SK-N-SH (cell line): ENCODE measurements at regions not wholly inside any gene's neighbourhood (a gene's known extent, or its start where the extent isn't known, plus 50 kb on each side); places are given as distances from the start of the nearest gene placed in this dataset.

Experiments used
- CTCF ChIA-PET: fragments of 300-600, 350-600 bp; formaldehyde crosslinking; extraction: SDS; loops from one replicate; lab custom pipeline; 2021; lab: Yijun Ruan, JAX
- POLR2A ChIA-PET: fragments of 350-600 bp; sonication (Branson Sonifier 250); formaldehyde crosslinking; extraction: SDS; loops from one replicate; lab custom pipeline; 2020; ENCODE audit warnings: antibody characterized with exemption, inconsistent platforms; lab: Yijun Ruan, JAX
- DNase-seq: peaks from one replicate; pipeline ENCODE4 v3.0.0; 2012
- H2AFZ ChIP-seq: fragments of 200-600 bp; sonication (generic); 2 replicates; pipeline ENCODE4 v1.8.1; 2016; ENCODE audit warnings: antibody characterized with exemption, mild to moderate bottlenecking, low read depth
- H3F3A ChIP-seq: fragments of 200-600 bp; sonication (generic); replicated peaks from 2 replicates; pipeline ENCODE3; 2016; ENCODE audit warnings: antibody characterized with exemption, mild to moderate bottlenecking; ENCODE audit not compliant: insufficient read depth
- H3K27ac ChIP-seq, 2 experiments: fragments of 200-500 bp in 1 of 2; fragments of 200-600 bp in 1 of 2; sonication (Bioruptor generic) in 1 of 2; sonication (generic), shearing (Covaris generic) in 1 of 2; 2 replicates each; pipeline versions ENCODE4 v1.5.1 to v1.6.1; 2014 to 2016; ENCODE audit warnings: low read depth in 2 of 2, inconsistent platforms in 1 of 2, low read length in 1 of 2, mild to moderate bottlenecking in 1 of 2, mixed read lengths in 1 of 2
- H3K27me3 ChIP-seq: fragments of 200-600 bp; sonication (generic), shearing (Covaris generic); 2 replicates; pipeline ENCODE4 v1.6.1; 2016; ENCODE audit warnings: mixed run types; ENCODE audit not compliant: insufficient read depth
- H3K36me3 ChIP-seq, 2 experiments: fragments of 200-500 bp in 1 of 2; fragments of 200-600 bp in 1 of 2; sonication (Bioruptor generic) in 1 of 2; sonication (generic) in 1 of 2; replicated peaks in 1 of 2; 2 replicates each; pipeline versions ENCODE3 to v1.5.1; 2014 to 2016; ENCODE audit warnings: low read length in 1 of 2, mild to moderate bottlenecking in 1 of 2; ENCODE audit not compliant: insufficient read depth in 2 of 2, control insufficient read depth in 1 of 2
- H3K4me1 ChIP-seq, 2 experiments: fragments of 200-500 bp in 1 of 2; fragments of 200-600 bp in 1 of 2; sonication (Bioruptor generic) in 1 of 2; sonication (generic), shearing (Covaris generic) in 1 of 2; 2 replicates each; pipeline versions ENCODE4 v1.5.1 to v1.6.1; 2014 to 2016; ENCODE audit warnings: low read depth in 1 of 2, low read length in 1 of 2, mixed run types in 1 of 2; ENCODE audit not compliant: insufficient read depth in 2 of 2, control insufficient read depth in 1 of 2
- H3K4me2 ChIP-seq: fragments of 200-600 bp; sonication (generic), shearing (Covaris generic); 2 replicates; pipeline ENCODE4 v1.6.1; 2017; ENCODE audit warnings: mixed run types
- H3K4me3 ChIP-seq, 2 experiments: fragments of 200-500 bp in 1 of 2; fragments of 200-600 bp in 1 of 2; sonication (Bioruptor generic) in 1 of 2; sonication (generic), shearing (Covaris generic) in 1 of 2; 2 replicates each; pipeline versions ENCODE4 v1.5.1 to v1.8.1; 2014 to 2016; ENCODE audit warnings: low read depth in 2 of 2, inconsistent platforms in 1 of 2, low read length in 1 of 2, mild to moderate bottlenecking in 1 of 2, mixed read lengths in 1 of 2, moderate library complexity in 1 of 2
- H3K79me2 ChIP-seq: fragments of 200-600 bp; sonication (generic); 2 replicates; pipeline ENCODE4 v1.8.1; 2017; ENCODE audit warnings: mild to moderate bottlenecking; ENCODE audit not compliant: insufficient read depth
- H3K9ac ChIP-seq: fragments of 200-600 bp; sonication (generic); 2 replicates; pipeline ENCODE4 v1.6.1; 2017; ENCODE audit warnings: mixed run types
- H3K9me2 ChIP-seq: fragments of 200-600 bp; sonication (generic); 2 replicates; pipeline ENCODE4 v1.6.1; 2017; ENCODE audit warnings: mixed run types
- H3K9me3 ChIP-seq: fragments of 200-600 bp; sonication (generic); 2 replicates; pipeline ENCODE4 v1.6.1; 2017; ENCODE audit warnings: mixed run types, mild to moderate bottlenecking, moderate library complexity
- H4K20me1 ChIP-seq: fragments of 200-600 bp; sonication (generic); 2 replicates; pipeline ENCODE4 v1.6.1; 2017; ENCODE audit warnings: mild to moderate bottlenecking, mixed run types; ENCODE audit not compliant: insufficient read depth
- CHD2 ChIP-seq: fragments of 150-350 bp; IDR thresholded peaks from 2 replicates; pipeline ENCODE4 v1.6.1; 2018; ENCODE audit warnings: low read length; ENCODE audit not compliant: partially characterized antibody
- ELF1 ChIP-seq: IDR thresholded peaks from 2 replicates; pipeline ENCODE4 v1.4.0; 2012
- FOXJ3 ChIP-seq: sonication (generic); formaldehyde crosslinking; IDR thresholded peaks from 2 replicates; pipeline ENCODE4 v1.5.1; 2020; ENCODE audit warnings: mild to moderate bottlenecking, missing genetic modification reagents
- FOXM1 ChIP-seq: IDR thresholded peaks from 2 replicates; pipeline ENCODE4 v1.4.0; 2012; ENCODE audit warnings: low read depth, mild to moderate bottlenecking
- JUND ChIP-seq: IDR thresholded peaks from 2 replicates; pipeline ENCODE4 v1.4.0; 2012
- MEF2A ChIP-seq: IDR thresholded peaks from 2 replicates; pipeline ENCODE4 v1.4.0; 2012; ENCODE audit warnings: low read depth, borderline replicate concordance
- RCOR1 ChIP-seq: fragments of 150-350 bp; IDR thresholded peaks from 2 replicates; pipeline ENCODE4 v1.6.1; 2017; ENCODE audit warnings: antibody characterized with exemption, low read length
- RXRA ChIP-seq: IDR thresholded peaks from 2 replicates; pipeline ENCODE4 v1.4.0; 2012; ENCODE audit warnings: low read depth, mild to moderate bottlenecking, borderline replicate concordance
- SIN3A ChIP-seq: IDR thresholded peaks from 2 replicates; pipeline ENCODE4 v1.6.1; 2012; ENCODE audit warnings: low read depth, mild to moderate bottlenecking, low read length, moderate library complexity, borderline replicate concordance
- SMC3 ChIP-seq: IDR thresholded peaks from 2 replicates; pipeline ENCODE4 v1.6.1; 2012; ENCODE audit warnings: low read depth, low read length, improper control_type of control experiment
- YY1 ChIP-seq: IDR thresholded peaks from 2 replicates; pipeline ENCODE4 v1.4.0; 2012; ENCODE audit warnings: low read depth, mild to moderate bottlenecking
- WGBS: methylation state at CpG from one replicate; pipeline ENCODE4 v1.1.6; 2017; ENCODE audit warnings: low lambda C conversion rate; 5-methylcytosine and 5-hydroxymethylcytosine counted together
- TF ChIP-seq, protein P1 (sequence below): IDR thresholded peaks from 2 replicates; pipeline ENCODE4 v1.6.1; 2012; ENCODE audit warnings: mild to moderate bottlenecking, low read depth, low read length, moderate library complexity
- TF ChIP-seq, protein P2 (sequence below): IDR thresholded peaks from 2 replicates; pipeline ENCODE4; 2012
- TF ChIP-seq, protein P3 (sequence below): fragments of 150-350 bp; IDR thresholded peaks from 2 replicates; pipeline ENCODE4 v1.6.1; 2017; ENCODE audit warnings: antibody characterized with exemption, low read length, low read depth, borderline replicate concordance
- TF ChIP-seq, protein P4 (sequence below): fragments of 150-350 bp; IDR thresholded peaks from 2 replicates; pipeline ENCODE4 v1.6.1; 2016; ENCODE audit warnings: mild to moderate bottlenecking, low read depth, low read length

DNA sequence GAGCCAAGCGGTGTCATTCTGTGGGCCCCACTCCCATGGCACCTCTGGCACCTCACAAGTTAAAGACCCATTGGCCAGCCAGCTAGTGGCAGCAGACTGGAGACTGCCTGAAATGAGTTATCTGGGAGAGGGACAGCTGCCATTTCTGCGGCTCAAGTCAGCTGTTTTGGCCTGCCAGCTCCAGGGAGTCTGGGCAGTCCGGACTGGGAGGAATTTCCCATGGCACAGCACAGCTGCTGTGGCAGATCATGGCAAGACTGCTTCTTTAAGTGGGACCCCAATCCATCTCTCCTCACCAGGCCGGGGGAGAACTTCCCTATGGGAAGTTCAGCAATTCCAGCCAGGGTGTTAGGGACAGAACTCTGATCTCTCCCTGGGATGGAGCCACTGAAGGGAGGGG lies 2187.6 kb upstream of the CELF4 start:
- no peak overlapping the region for H3K4me3 ChIP-seq
- H3K79me2 ChIP-seq = no peaks in the 10 kb centered on the region
- WGBS = 40% methylated on average over 1 of the region's 4 CpGs
- TF ChIP-seq FOXJ3 (CRISPR knock-in tag) = no peak
- TF ChIP-seq, protein P1, sequence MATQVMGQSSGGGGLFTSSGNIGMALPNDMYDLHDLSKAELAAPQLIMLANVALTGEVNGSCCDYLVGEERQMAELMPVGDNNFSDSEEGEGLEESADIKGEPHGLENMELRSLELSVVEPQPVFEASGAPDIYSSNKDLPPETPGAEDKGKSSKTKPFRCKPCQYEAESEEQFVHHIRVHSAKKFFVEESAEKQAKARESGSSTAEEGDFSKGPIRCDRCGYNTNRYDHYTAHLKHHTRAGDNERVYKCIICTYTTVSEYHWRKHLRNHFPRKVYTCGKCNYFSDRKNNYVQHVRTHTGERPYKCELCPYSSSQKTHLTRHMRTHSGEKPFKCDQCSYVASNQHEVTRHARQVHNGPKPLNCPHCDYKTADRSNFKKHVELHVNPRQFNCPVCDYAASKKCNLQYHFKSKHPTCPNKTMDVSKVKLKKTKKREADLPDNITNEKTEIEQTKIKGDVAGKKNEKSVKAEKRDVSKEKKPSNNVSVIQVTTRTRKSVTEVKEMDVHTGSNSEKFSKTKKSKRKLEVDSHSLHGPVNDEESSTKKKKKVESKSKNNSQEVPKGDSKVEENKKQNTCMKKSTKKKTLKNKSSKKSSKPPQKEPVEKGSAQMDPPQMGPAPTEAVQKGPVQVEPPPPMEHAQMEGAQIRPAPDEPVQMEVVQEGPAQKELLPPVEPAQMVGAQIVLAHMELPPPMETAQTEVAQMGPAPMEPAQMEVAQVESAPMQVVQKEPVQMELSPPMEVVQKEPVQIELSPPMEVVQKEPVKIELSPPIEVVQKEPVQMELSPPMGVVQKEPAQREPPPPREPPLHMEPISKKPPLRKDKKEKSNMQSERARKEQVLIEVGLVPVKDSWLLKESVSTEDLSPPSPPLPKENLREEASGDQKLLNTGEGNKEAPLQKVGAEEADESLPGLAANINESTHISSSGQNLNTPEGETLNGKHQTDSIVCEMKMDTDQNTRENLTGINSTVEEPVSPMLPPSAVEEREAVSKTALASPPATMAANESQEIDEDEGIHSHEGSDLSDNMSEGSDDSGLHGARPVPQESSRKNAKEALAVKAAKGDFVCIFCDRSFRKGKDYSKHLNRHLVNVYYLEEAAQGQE = no peak
- TF ChIP-seq, protein P2, sequence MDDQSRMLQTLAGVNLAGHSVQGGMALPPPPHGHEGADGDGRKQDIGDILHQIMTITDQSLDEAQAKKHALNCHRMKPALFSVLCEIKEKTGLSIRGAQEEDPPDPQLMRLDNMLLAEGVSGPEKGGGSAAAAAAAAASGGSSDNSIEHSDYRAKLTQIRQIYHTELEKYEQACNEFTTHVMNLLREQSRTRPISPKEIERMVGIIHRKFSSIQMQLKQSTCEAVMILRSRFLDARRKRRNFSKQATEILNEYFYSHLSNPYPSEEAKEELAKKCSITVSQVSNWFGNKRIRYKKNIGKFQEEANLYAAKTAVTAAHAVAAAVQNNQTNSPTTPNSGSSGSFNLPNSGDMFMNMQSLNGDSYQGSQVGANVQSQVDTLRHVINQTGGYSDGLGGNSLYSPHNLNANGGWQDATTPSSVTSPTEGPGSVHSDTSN = no peak
- no peak for TF ChIP-seq CHD2
- no peak for TF ChIP-seq RCOR1
- TF ChIP-seq, protein P3, sequence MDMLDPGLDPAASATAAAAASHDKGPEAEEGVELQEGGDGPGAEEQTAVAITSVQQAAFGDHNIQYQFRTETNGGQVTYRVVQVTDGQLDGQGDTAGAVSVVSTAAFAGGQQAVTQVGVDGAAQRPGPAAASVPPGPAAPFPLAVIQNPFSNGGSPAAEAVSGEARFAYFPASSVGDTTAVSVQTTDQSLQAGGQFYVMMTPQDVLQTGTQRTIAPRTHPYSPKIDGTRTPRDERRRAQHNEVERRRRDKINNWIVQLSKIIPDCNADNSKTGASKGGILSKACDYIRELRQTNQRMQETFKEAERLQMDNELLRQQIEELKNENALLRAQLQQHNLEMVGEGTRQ = no peak
- no peak for TF ChIP-seq YY1
- TF ChIP-seq JUND = no peak
- TF ChIP-seq MEF2A = no peak
- no peak for TF ChIP-seq SIN3A
- no peak for TF ChIP-seq ELF1
- TF ChIP-seq, protein P4, sequence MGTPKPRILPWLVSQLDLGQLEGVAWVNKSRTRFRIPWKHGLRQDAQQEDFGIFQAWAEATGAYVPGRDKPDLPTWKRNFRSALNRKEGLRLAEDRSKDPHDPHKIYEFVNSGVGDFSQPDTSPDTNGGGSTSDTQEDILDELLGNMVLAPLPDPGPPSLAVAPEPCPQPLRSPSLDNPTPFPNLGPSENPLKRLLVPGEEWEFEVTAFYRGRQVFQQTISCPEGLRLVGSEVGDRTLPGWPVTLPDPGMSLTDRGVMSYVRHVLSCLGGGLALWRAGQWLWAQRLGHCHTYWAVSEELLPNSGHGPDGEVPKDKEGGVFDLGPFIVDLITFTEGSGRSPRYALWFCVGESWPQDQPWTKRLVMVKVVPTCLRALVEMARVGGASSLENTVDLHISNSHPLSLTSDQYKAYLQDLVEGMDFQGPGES = no peak
- TF ChIP-seq FOXM1 = no peak
- TF ChIP-seq RXRA = no peak
- TF ChIP-seq SMC3 = no peak
- H3K9me3 ChIP-seq = no peaks in the 10 kb centered on the region
- H3K4me2 ChIP-seq = no peak overlapping the region
- CTCF ChIA-PET = no interaction called here
- H3K4me1 ChIP-seq = no peaks in the 10 kb centered on the region
- no peaks in the 10 kb centered on the region for H3F3A ChIP-seq
- H2AFZ ChIP-seq = no peak overlapping the region
- H3K27me3 ChIP-seq = no peaks in the 10 kb centered on the region
- H3K9me2 ChIP-seq = no peaks in the 10 kb centered on the region
- DNase-seq = no peak
- H3K36me3 ChIP-seq = no peaks in the 10 kb centered on the region
- POLR2A ChIA-PET = no interaction called here
- no peak overlapping the region for H3K27ac ChIP-seq
- no peaks in the 10 kb centered on the region for H4K20me1 ChIP-seq
- no peak overlapping the region for H3K9ac ChIP-seq
